ENCODE measurements at regions not wholly inside any gene's neighbourhood (a gene's known extent, or its start where the extent isn't known, plus 50 kb on each side); places are given as distances from the start of the nearest gene placed in this dataset.

DNA sequence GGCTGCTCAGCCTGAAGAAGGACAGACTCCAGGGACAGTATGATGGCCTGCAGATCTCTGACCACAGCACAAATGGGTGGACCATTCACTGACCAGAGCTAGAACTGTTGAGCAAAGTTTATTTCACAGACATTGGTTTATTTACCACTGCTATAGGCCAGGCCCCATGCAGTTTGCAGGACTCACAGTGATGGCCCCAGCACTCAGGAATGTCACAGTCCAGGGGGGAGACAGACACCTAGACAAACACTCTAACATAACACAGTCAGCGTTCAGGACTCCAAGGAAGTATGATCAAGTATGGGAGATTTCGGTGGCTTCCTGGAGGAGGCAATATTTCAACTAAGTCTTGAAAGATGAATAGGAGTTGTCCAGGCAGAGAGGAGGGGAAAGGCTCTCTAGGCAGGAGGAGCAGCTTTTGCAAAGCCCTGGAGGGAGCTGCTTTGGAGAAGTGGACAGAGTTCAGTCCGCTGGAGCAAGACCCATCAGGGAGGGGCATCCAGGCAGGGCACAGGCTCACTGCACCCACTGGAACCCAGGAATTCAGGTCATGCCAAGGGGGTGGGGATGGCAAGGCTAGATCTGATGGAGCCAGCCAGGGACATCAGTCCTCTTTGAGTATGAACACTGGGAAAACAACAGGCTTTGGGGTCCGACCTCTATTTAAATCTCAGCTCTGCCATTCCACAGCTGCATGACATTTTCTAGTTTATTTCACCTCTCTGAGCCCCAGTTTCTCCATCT is 454.3 kb downstream of the MATN1 start:
- H3K9me2 ChIP-seq (replicated peaks; ENCODE audit: control insufficient read depth, low read length) = no peaks in the 10 kb centered on the region

DNA sequence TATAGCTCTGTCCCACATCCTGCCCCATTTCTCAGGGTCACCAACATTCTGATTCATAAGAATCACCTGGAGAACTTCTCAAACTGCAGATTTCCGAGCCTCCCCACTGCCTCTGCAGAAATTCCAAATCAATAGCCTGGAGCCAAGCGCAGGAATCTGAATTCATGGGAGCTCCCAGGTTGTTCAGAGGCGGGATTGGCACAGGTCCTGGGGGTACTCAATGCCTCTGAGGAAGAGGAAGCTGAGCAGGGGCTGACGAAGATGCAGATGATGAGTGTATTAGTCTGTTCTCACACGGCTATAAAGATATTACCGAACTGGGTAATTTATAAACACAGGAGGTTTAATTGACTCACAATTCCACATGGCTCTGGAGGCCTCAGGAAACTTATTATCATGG is 455.5 kb downstream of the MATN1 start:
- Histone ChIP-seq H3K27ac (ENCODE audit: low read depth, low read length) (no peak overlapping the region), H3K27me3 (ENCODE audit: control insufficient read depth, low read length) (0 out of 2 replicates have a peak, but pooled peaks cover 2% of the 10 kb centered on the region), H3K79me2 (ENCODE audit: control insufficient read depth, low read length) (no peaks in the 10 kb centered on the region), H3K9me2 (replicated peaks; ENCODE audit: control insufficient read depth, low read length) (no peaks in the 10 kb centered on the region), H4K20me1 (ENCODE audit: control insufficient read depth, insufficient read depth, low read depth, low read length) (no peaks in the 10 kb centered on the region), H3K36me3 (ENCODE audit: control insufficient read depth, low read length) (no peaks in the 10 kb centered on the region), H3K4me1 (ENCODE audit: control insufficient read depth, low read length) (no peaks in the 10 kb centered on the region), H3K4me2 (ENCODE audit: low read length) (no peak overlapping the region), H3K9me3 (ENCODE audit: control insufficient read depth, insufficient read depth, low read length) (no peaks in the 10 kb centered on the region), H3F3A (ENCODE audit: control insufficient read depth, insufficient read depth) (no peaks in the 10 kb centered on the region), H3K4me3 (ENCODE audit: low read length) (no peak overlapping the region)
- no peak for TF ChIP-seq EZH2phosphoT487 (IDR thresholded peaks at IDR 0.05; ENCODE audit: borderline replicate concordance, low read length)
- TF ChIP-seq, protein P1, sequence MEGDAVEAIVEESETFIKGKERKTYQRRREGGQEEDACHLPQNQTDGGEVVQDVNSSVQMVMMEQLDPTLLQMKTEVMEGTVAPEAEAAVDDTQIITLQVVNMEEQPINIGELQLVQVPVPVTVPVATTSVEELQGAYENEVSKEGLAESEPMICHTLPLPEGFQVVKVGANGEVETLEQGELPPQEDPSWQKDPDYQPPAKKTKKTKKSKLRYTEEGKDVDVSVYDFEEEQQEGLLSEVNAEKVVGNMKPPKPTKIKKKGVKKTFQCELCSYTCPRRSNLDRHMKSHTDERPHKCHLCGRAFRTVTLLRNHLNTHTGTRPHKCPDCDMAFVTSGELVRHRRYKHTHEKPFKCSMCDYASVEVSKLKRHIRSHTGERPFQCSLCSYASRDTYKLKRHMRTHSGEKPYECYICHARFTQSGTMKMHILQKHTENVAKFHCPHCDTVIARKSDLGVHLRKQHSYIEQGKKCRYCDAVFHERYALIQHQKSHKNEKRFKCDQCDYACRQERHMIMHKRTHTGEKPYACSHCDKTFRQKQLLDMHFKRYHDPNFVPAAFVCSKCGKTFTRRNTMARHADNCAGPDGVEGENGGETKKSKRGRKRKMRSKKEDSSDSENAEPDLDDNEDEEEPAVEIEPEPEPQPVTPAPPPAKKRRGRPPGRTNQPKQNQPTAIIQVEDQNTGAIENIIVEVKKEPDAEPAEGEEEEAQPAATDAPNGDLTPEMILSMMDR (IDR thresholded peaks at IDR 0.05; ENCODE audit: low read depth, low read length, poor library complexity, severe bottlenecking) = no peak

More for the DNA sequence above, 454.3 kb downstream of the MATN1 start:
- H3K27ac ChIP-seq (ENCODE audit: low read depth, low read length) = no peak overlapping the region
- H3K4me3 ChIP-seq (ENCODE audit: low read length) = no peak overlapping the region
- H3K4me2 ChIP-seq (ENCODE audit: low read length) = no peak overlapping the region
- H3F3A ChIP-seq (ENCODE audit: control insufficient read depth, insufficient read depth) = no peaks in the 10 kb centered on the region
- no peak for TF ChIP-seq EZH2phosphoT487 (IDR thresholded peaks at IDR 0.05; ENCODE audit: borderline replicate concordance, low read length)
- TF ChIP-seq, protein P1 (IDR thresholded peaks at IDR 0.05; ENCODE audit: low read depth, low read length, poor library complexity, severe bottlenecking) = no peak
- H3K9me3 ChIP-seq (ENCODE audit: control insufficient read depth, insufficient read depth, low read length) = peaks cover 7% of the 10 kb centered on the region; the same call in 1 of the 2 replicates
- no peaks in the 10 kb centered on the region for H3K36me3 ChIP-seq (ENCODE audit: control insufficient read depth, low read length)
- H3K79me2 ChIP-seq (ENCODE audit: control insufficient read depth, low read length) = no peaks in the 10 kb centered on the region
- H4K20me1 ChIP-seq (ENCODE audit: control insufficient read depth, insufficient read depth, low read depth, low read length) = no peaks in the 10 kb centered on the region
- H3K4me1 ChIP-seq (ENCODE audit: control insufficient read depth, low read length) = no peaks in the 10 kb centered on the region
- 0 out of 2 replicates have a peak, but pooled peaks cover 2% of the 10 kb centered on the region for H3K27me3 ChIP-seq (ENCODE audit: control insufficient read depth, low read length)

DNA sequence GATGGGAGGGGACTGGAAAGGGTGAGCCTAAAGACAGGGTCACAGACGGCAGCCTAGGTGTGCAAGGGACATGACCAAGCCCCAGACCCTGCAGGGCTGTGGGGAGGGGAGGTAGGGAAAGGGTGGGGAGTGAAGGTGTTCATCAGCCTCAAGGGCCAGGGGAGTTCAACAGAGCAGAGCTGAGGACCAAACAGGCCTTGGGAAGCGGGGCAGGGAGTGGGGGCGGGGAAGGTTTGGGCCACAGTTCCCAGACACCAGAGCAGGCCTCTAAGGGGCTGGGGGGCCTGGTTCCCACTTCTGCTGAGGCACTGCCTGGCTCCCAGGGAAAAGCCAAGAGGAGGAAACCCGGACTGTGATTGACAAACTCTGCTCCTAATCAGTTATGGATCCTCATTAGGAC is 456.3 kb downstream of the MATN1 start:
- H3K4me2 ChIP-seq (ENCODE audit: low read length) = no peak overlapping the region
- H4K20me1 ChIP-seq (ENCODE audit: control insufficient read depth, insufficient read depth, low read depth, low read length) = no peaks in the 10 kb centered on the region
- no peaks in the 10 kb centered on the region for H3K9me3 ChIP-seq (ENCODE audit: control insufficient read depth, insufficient read depth, low read length)
- no peaks in the 10 kb centered on the region for H3K36me3 ChIP-seq (ENCODE audit: control insufficient read depth, low read length)
- no peaks in the 10 kb centered on the region for H3K9me2 ChIP-seq (replicated peaks; ENCODE audit: control insufficient read depth, low read length)
- H3K4me3 ChIP-seq (ENCODE audit: low read length) = no peak overlapping the region
- H3K27ac ChIP-seq (ENCODE audit: low read depth, low read length) = no peak overlapping the region
- no peaks in the 10 kb centered on the region for H3F3A ChIP-seq (ENCODE audit: control insufficient read depth, insufficient read depth)
- no peaks in the 10 kb centered on the region for H3K79me2 ChIP-seq (ENCODE audit: control insufficient read depth, low read length)
- H3K4me1 ChIP-seq (ENCODE audit: control insufficient read depth, low read length) = no peaks in the 10 kb centered on the region
- H3K27me3 ChIP-seq (ENCODE audit: control insufficient read depth, low read length) = peaks cover 3% of the 10 kb centered on the region; the same call in 1 of the 2 replicates
- TF ChIP-seq EZH2phosphoT487 (IDR thresholded peaks at IDR 0.05; ENCODE audit: borderline replicate concordance, low read length) = no peak
- TF ChIP-seq, protein P1 (IDR thresholded peaks at IDR 0.05; ENCODE audit: low read depth, low read length, poor library complexity, severe bottlenecking) = no peak
